Psoas muscle (tissue), 7 donors: ENCODE measurements at regions not wholly inside any gene's neighbourhood (a gene's known extent, or its start where the extent isn't known, plus 50 kb on each side); places are given as distances from the start of the nearest gene placed in this dataset.

Experiments used
- ATAC-seq, 4 donors: fragments of 200-7000 bp; cut with Tn5 transposase; one replicate each; pipeline ENCODE4 v1.9.1; 2020; ENCODE audit warnings: moderate library complexity in 3 of 4, mild to moderate bottlenecking in 2 of 4
- DNase-seq, 2 donors: peaks; one replicate each; pipeline ENCODE4 v3.0.0-alpha.2; 2020
- H3K27ac ChIP-seq: fragments of 200-600 bp; one replicate; pipeline ENCODE4 v1.8.0; 2022
- H3K27me3 ChIP-seq, 3 donors: fragments of 200-600 bp in 1 of 3; one replicate each; pipeline versions ENCODE4 v1.6.1 to v1.8.0; 2013 to 2022; ENCODE audit warnings: low read length in 2 of 3, mild to moderate bottlenecking in 2 of 3, moderate library complexity in 1 of 3; ENCODE audit not compliant: insufficient read depth in 3 of 3
- H3K36me3 ChIP-seq, 2 donors: fragments of 200-600 bp in 1 of 2; one replicate each; pipeline versions ENCODE4 v1.6.1 to v1.8.0; 2013 to 2022; ENCODE audit warnings: low read depth in 1 of 2, mild to moderate bottlenecking in 1 of 2, moderate library complexity in 1 of 2; ENCODE audit not compliant: insufficient read depth in 1 of 2
- H3K4me1 ChIP-seq: fragments of 200-600 bp; one replicate; pipeline ENCODE4 v1.8.0; 2022
- H3K4me3 ChIP-seq: fragments of 200-600 bp; one replicate; pipeline ENCODE4 v1.8.0; 2022; ENCODE audit warnings: mild to moderate bottlenecking
- H3K9me3 ChIP-seq: fragments of 200-600 bp; one replicate; pipeline ENCODE4 v1.8.0; 2022
- CTCF ChIP-seq: fragments of 200-600 bp; IDR thresholded peaks from one replicate; pipeline ENCODE4 v1.8.0; 2022; ENCODE audit warnings: antibody characterized with exemption
- WGBS, 3 donors: extraction: QIAGEN DNeasy Blood & Tissue Kit; methylation state at CpG; one replicate each; pipeline versions ENCODE4 v1.1.6 to v1.1.7; 2013; 5-methylcytosine and 5-hydroxymethylcytosine counted together
- intact Hi-C, 2 donors: fragments of 100-400 bp; cut with DNase I; formaldehyde crosslinking; loops; one replicate each; pipeline versions ENCODE4 v1.11.0 to v1.14.2; 2022
- donor health status: healthy with polysubstance abuse.
- donor health status: DM: no; HTN: no; CAD: no; lungs with moderate emphysema.
- donor health status: Bipolar disorder and iron deficiency.
- donor health status: healthy.
- donor health status: DM: yes; HTN: yes; CAD: no.
- donor health status: DM: no; HTN: no; CAD: no.
- donor health status: DM: yes; HTN: yes; CAD: no.

GRCh38 chr15:38176691-38177090 is 75.9 kb upstream of the SPRED1 start:
- H3K27me3 ChIP-seq = peaks cover 0 to 8% (median 0%) of the 10 kb centered on the region in 3 donors
- H3K27ac ChIP-seq = no peak overlapping the region
- ATAC-seq = no peak
- no peak for DNase-seq
- H3K36me3 ChIP-seq = no peaks in the 10 kb centered on the region
- TF ChIP-seq CTCF = no peak
- intact Hi-C loops = no loop called here
- H3K4me3 ChIP-seq = no peak overlapping the region
- no peaks in the 10 kb centered on the region for H3K4me1 ChIP-seq
- H3K9me3 ChIP-seq = no peaks in the 10 kb centered on the region

- no peaks in the 10 kb centered on the region for H3K4me1 ChIP-seq
- no peaks in the 10 kb centered on the region for H3K36me3 ChIP-seq
- no peaks in the 10 kb centered on the region for H3K9me3 ChIP-seq
- H3K27me3 ChIP-seq = peaks cover 0 to 2% (median 0%) of the 10 kb centered on the region in 3 donors
- DNase-seq (no peak), ATAC-seq (no peak)
- WGBS, 3 donors = 79 to 87% (median 80%) methylated on average over 3 of the region's 3 CpGs
- TF ChIP-seq CTCF = no peak
- no peak overlapping the region for H3K27ac ChIP-seq
- intact Hi-C loops = no loop called here
- no peak overlapping the region for H3K4me3 ChIP-seq
Measured at GRCh38 chr15:38182900-38183299, 69.7 kb upstream of the SPRED1 start.

GRCh38 chr15:38186507-38186906 is 66.1 kb upstream of the SPRED1 start:
- H3K9me3 ChIP-seq = no peaks in the 10 kb centered on the region
- H3K36me3 ChIP-seq = no peaks in the 10 kb centered on the region
- no peaks in the 10 kb centered on the region for H3K4me1 ChIP-seq
- H3K27me3 ChIP-seq = peaks cover 0 to 2% (median 0%) of the 10 kb centered on the region in 3 donors
- 83 to 91% (median 86%) methylated on average over 3 of the region's 3 CpGs for WGBS, 3 donors
- DNase-seq (no peak), ATAC-seq (no peak)
- TF ChIP-seq CTCF = no peak
- intact Hi-C loops = no loop called here
- no peak overlapping the region for H3K27ac ChIP-seq
- no peak overlapping the region for H3K4me3 ChIP-seq

GRCh38 chr15:38187630-38188313 is 64.9 kb upstream of the SPRED1 start:
- H3K36me3 ChIP-seq = no peaks in the 10 kb centered on the region
- ATAC-seq (no peak), DNase-seq (no peak)
- intact Hi-C loops = no loop called here
- no peaks in the 10 kb centered on the region for H3K9me3 ChIP-seq
- WGBS, 3 donors = 52 to 55% (median 54%) methylated on average over 7 of the region's 7 CpGs
- no peak overlapping the region for H3K4me3 ChIP-seq
- no peak for TF ChIP-seq CTCF
- H3K27ac ChIP-seq = no peak overlapping the region
- peaks cover 0 to 2% (median 0%) of the 10 kb centered on the region in 3 donors for H3K27me3 ChIP-seq
- no peaks in the 10 kb centered on the region for H3K4me1 ChIP-seq

GRCh38 chr15:38189671-38190295 is 62.9 kb upstream of the SPRED1 start:
- no peak overlapping the region for H3K27ac ChIP-seq
- no peaks in the 10 kb centered on the region for H3K4me1 ChIP-seq
- intact Hi-C loops = no loop called here
- WGBS, 3 donors = 73 to 83% (median 77%) methylated on average over 5 of the region's 5 CpGs
- H3K4me3 ChIP-seq = no peak overlapping the region
- no peak for TF ChIP-seq CTCF
- no peaks in the 10 kb centered on the region for H3K9me3 ChIP-seq
- H3K36me3 ChIP-seq = no peaks in the 10 kb centered on the region
- H3K27me3 ChIP-seq = peaks cover 0 to 2% (median 0%) of the 10 kb centered on the region in 3 donors
- DNase-seq = no peak
- ATAC-seq = no peak
